ENCODE measurements at regions not wholly inside any gene's neighbourhood (a gene's known extent, or its start where the extent isn't known, plus 50 kb on each side); places are given as distances from the start of the nearest gene placed in this dataset.

- Histone ChIP-seq H3K4me2 (replicated peaks; ENCODE audit: extremely low read depth, low read length, poor library complexity, severe bottlenecking) (no peak overlapping the region), H3K79me2 (ENCODE audit: insufficient read depth, low read length) (no peaks in the 10 kb centered on the region), H3K4me3 (replicated peaks in 1 of 3; ENCODE audit: low read depth in 2 of 3, low read length in 3 of 3) (no peak overlapping the region), H4K20me1 (ENCODE audit: insufficient read depth, low read length) (no peaks in the 10 kb centered on the region), H3K4me1 (ENCODE audit: control insufficient read depth in 1 of 2, insufficient read depth in 2 of 2, low read length in 2 of 2) (no peaks in the 10 kb centered on the region), H2AFZ (ENCODE audit: insufficient read depth, low read depth, low read length, poor library complexity, severe bottlenecking) (no peak overlapping the region), H3K9ac (ENCODE audit: insufficient read depth, low read length, poor library complexity, severe bottlenecking) (no peak overlapping the region), H3K27ac (ENCODE audit: low read depth in 1 of 2, low read length in 2 of 2) (no peak overlapping the region), H3K9me3 (replicated peaks in 1 of 2; ENCODE audit: control insufficient read depth in 1 of 2, insufficient read depth in 1 of 2, low read length in 2 of 2) (peaks cover 8 to 13% of the 10 kb centered on the region in 2 donors), H3K36me3 (replicated peaks in 1 of 2; ENCODE audit: control insufficient read depth in 1 of 2, insufficient read depth in 2 of 2, low read length in 2 of 2) (no peaks in the 10 kb centered on the region), H3K27me3 (ENCODE audit: control insufficient read depth in 2 of 2, insufficient read depth in 2 of 2, low read length in 2 of 2) (no peaks in the 10 kb centered on the region)
- H3K27ac Mint-ChIP-seq, result no peak overlapping the region
- TF ChIP-seq, protein P1, sequence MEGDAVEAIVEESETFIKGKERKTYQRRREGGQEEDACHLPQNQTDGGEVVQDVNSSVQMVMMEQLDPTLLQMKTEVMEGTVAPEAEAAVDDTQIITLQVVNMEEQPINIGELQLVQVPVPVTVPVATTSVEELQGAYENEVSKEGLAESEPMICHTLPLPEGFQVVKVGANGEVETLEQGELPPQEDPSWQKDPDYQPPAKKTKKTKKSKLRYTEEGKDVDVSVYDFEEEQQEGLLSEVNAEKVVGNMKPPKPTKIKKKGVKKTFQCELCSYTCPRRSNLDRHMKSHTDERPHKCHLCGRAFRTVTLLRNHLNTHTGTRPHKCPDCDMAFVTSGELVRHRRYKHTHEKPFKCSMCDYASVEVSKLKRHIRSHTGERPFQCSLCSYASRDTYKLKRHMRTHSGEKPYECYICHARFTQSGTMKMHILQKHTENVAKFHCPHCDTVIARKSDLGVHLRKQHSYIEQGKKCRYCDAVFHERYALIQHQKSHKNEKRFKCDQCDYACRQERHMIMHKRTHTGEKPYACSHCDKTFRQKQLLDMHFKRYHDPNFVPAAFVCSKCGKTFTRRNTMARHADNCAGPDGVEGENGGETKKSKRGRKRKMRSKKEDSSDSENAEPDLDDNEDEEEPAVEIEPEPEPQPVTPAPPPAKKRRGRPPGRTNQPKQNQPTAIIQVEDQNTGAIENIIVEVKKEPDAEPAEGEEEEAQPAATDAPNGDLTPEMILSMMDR (IDR thresholded peaks at IDR 0.05), result no peak
- peaks cover 4 to 12% (median 9%) of the 10 kb centered on the region in 7 donors for H3K9me3 Mint-ChIP-seq
- peaks cover 5 to 8% (median 7%) of the 10 kb centered on the region in 3 donors for H3K27me3 Mint-ChIP-seq (ENCODE audit: low read depth in 3 of 3)
- H3K4me1 Mint-ChIP-seq, result no peaks in the 10 kb centered on the region
- 100% methylated on average over 2 of the region's 3 CpGs for WGBS (ENCODE audit: insufficient coverage)
- DNase-seq, result no peak
- intact Hi-C loops (cut with micrococcal nuclease), result no loop called here
- H3K4me3 Mint-ChIP-seq, result no peak overlapping the region
- no peaks in the 10 kb centered on the region for H3K36me3 Mint-ChIP-seq
Observed at GRCh38 chr11:123254357-123254756, 59.3 kb upstream of the CLMP start.

DNA sequence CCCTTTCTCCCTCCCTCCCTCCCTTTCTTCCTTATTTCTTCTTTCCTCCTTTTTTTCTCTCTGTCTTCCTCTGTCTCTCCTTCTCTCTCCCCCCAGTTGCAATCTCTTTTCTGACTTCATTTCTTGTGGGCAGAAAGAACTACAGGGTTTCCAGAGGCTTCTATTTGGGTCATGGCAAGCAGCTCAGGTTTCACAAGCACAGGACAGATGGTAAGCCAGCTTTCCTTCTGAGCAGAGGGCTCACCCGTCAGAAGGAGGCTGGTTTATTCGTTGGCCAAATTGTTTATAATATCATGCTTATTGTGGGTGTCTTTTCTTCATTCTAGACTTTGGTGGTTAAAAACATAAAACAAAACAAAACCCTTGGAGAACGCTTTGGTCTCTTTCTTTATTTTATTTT is 58.9 kb upstream of the CLMP start:
- Histone ChIP-seq H3K4me1 (ENCODE audit: control insufficient read depth in 1 of 2, insufficient read depth in 2 of 2, low read length in 2 of 2) (no peaks in the 10 kb centered on the region), H3K27ac (ENCODE audit: low read depth in 1 of 2, low read length in 2 of 2) (no peak overlapping the region), H3K4me2 (replicated peaks; ENCODE audit: extremely low read depth, low read length, poor library complexity, severe bottlenecking) (no peak overlapping the region), H3K9me3 (replicated peaks in 1 of 2; ENCODE audit: control insufficient read depth in 1 of 2, insufficient read depth in 1 of 2, low read length in 2 of 2) (peaks cover 8% of the 10 kb centered on the region in 2 donors), H3K79me2 (ENCODE audit: insufficient read depth, low read length) (no peaks in the 10 kb centered on the region), H3K27me3 (ENCODE audit: control insufficient read depth in 2 of 2, insufficient read depth in 2 of 2, low read length in 2 of 2) (no peaks in the 10 kb centered on the region), H4K20me1 (ENCODE audit: insufficient read depth, low read length) (no peaks in the 10 kb centered on the region), H3K9ac (ENCODE audit: insufficient read depth, low read length, poor library complexity, severe bottlenecking) (no peak overlapping the region), H2AFZ (ENCODE audit: insufficient read depth, low read depth, low read length, poor library complexity, severe bottlenecking) (no peak overlapping the region), H3K36me3 (replicated peaks in 1 of 2; ENCODE audit: control insufficient read depth in 1 of 2, insufficient read depth in 2 of 2, low read length in 2 of 2) (no peaks in the 10 kb centered on the region), H3K4me3 (replicated peaks in 1 of 3; ENCODE audit: low read depth in 2 of 3, low read length in 3 of 3) (no peak overlapping the region)
- TF ChIP-seq, protein P1 (IDR thresholded peaks at IDR 0.05), result no peak
- no CpG with 5 or more reads among the region's 3 CpGs for WGBS (ENCODE audit: insufficient coverage)
- no peak for DNase-seq
- no peak overlapping the region for H3K4me3 Mint-ChIP-seq
- no peaks in the 10 kb centered on the region for H3K4me1 Mint-ChIP-seq
- H3K27me3 Mint-ChIP-seq (ENCODE audit: low read depth in 3 of 3), result peaks cover 5 to 8% (median 8%) of the 10 kb centered on the region in 3 donors
- intact Hi-C loops (cut with micrococcal nuclease), result no loop called here
- peaks cover 2 to 11% (median 6%) of the 10 kb centered on the region in 7 donors for H3K9me3 Mint-ChIP-seq
- H3K36me3 Mint-ChIP-seq, result no peaks in the 10 kb centered on the region
- no peak overlapping the region for H3K27ac Mint-ChIP-seq

Measured in CD14-positive monocyte (primary cell).